IMR-90 (cell line): ENCODE measurements at regions not wholly inside any gene's neighbourhood (a gene's known extent, or its start where the extent isn't known, plus 50 kb on each side); places are given as distances from the start of the nearest gene placed in this dataset.

Experiments
- CEBPB ChIP-seq: IDR thresholded peaks from 2 replicates; pipeline ENCODE4 v1.6.1; 2012; ENCODE audit warnings: low read depth, low read length, improper control_type of control experiment
- CTCF ChIP-seq: conservative IDR thresholded peaks from 2 replicates; pipeline ENCODE4 v1.5.1; 2012; ENCODE audit warnings: mild to moderate bottlenecking, low read depth, low read length, improper control_type of control experiment
- FOS ChIP-seq: fragments of 150-350 bp; IDR thresholded peaks from 2 replicates; pipeline ENCODE4 v1.6.1; 2016; ENCODE audit warnings: low read depth, low read length
- POLR2A ChIP-seq: IDR thresholded peaks from 2 replicates; pipeline ENCODE4 v1.6.1; 2012; ENCODE audit warnings: mild to moderate bottlenecking, low read depth, low read length
- RAD21 ChIP-seq: IDR thresholded peaks from 2 replicates; pipeline ENCODE4 v1.6.1; 2012; ENCODE audit warnings: low read length, improper control_type of control experiment
- RFX5 ChIP-seq: IDR thresholded peaks from 2 replicates; pipeline ENCODE4 v1.8.0; 2012; ENCODE audit warnings: low read depth, mild to moderate bottlenecking, low read length, moderate library complexity
- SMC3 ChIP-seq: fragments of 150-350 bp; IDR thresholded peaks from 2 replicates; pipeline ENCODE4 v1.6.1; 2016; ENCODE audit warnings: low read depth, mild to moderate bottlenecking, antibody characterized with exemption, low read length, moderate library complexity

- TF ChIP-seq CTCF (no peak), CEBPB (no peak), RFX5 (no peak), SMC3 (no peak), FOS (no peak), POLR2A (no peak), RAD21 (no peak)
Measured at GRCh38 chr20:6662309-6662708, 105.2 kb upstream of the BMP2 start.
